GM23338 (cell line): ENCODE measurements at regions not wholly inside any gene's neighbourhood (a gene's known extent, or its start where the extent isn't known, plus 50 kb on each side); places are given as distances from the start of the nearest gene placed in this dataset.
A peak's percentile ranks its signal among the peaks of the same experiment; 100 is the strongest.

Experiments
- ATAC-seq: fragments of 200-7000 bp; cut with Tn5 transposase; 3 replicates; pipeline ENCODE4 v1.9.1; 2020
- DNase-seq: peaks from one replicate; pipeline ENCODE4 v3.0.0-alpha.2; 2015; ENCODE audit warnings: low spot score
- H2AFZ ChIP-seq: fragments of 200-600 bp; sonication (generic); 2 replicates; pipeline ENCODE4 v1.8.0; 2016; ENCODE audit warnings: antibody characterized with exemption, mild to moderate bottlenecking, moderate library complexity
- H3F3A ChIP-seq: fragments of 200-600 bp; sonication (generic); replicated peaks from 2 replicates; pipeline ENCODE4 v1.8.0; 2017; ENCODE audit warnings: antibody characterized with exemption, mixed run types, low read depth
- H3K27ac ChIP-seq: fragments of 200-600 bp; sonication (generic); 2 replicates; pipeline ENCODE4 v1.6.1; 2016; ENCODE audit warnings: low read depth
- H3K27me3 ChIP-seq: fragments of 200-600 bp; sonication (generic); 2 replicates; pipeline ENCODE4 v1.8.0; 2016; ENCODE audit warnings: mild to moderate bottlenecking, mixed run types, moderate library complexity; ENCODE audit not compliant: insufficient read depth
- H3K36me3 ChIP-seq: fragments of 200-600 bp; sonication (generic); 2 replicates; pipeline ENCODE4 v1.8.0; 2016; ENCODE audit warnings: mild to moderate bottlenecking; ENCODE audit not compliant: insufficient read depth
- H3K4me1 ChIP-seq: fragments of 200-600 bp; sonication (generic); 2 replicates; pipeline ENCODE4 v1.8.0; 2016; ENCODE audit warnings: mild to moderate bottlenecking, moderate library complexity; ENCODE audit not compliant: insufficient read depth
- H3K4me2 ChIP-seq: fragments of 200-600 bp; sonication (generic); 2 replicates; pipeline ENCODE4 v1.7.1; 2017; ENCODE audit warnings: mixed run types
- H3K4me3 ChIP-seq: fragments of 200-600 bp; sonication (generic); 2 replicates; pipeline ENCODE4 v1.6.1; 2016; ENCODE audit warnings: mixed run types
- H3K79me2 ChIP-seq: fragments of 200-600 bp; sonication (generic); replicated peaks from 2 replicates; pipeline ENCODE4 v1.8.0; 2017; ENCODE audit warnings: mild to moderate bottlenecking; ENCODE audit not compliant: insufficient read depth
- H3K9me2 ChIP-seq: fragments of 200-600 bp; sonication (generic); 2 replicates; pipeline ENCODE4 v1.8.0; 2017; ENCODE audit not compliant: insufficient read depth
- H4K20me1 ChIP-seq: fragments of 200-600 bp; sonication (generic); replicated peaks from 2 replicates; pipeline ENCODE4 v1.8.0; 2017; ENCODE audit warnings: mild to moderate bottlenecking; ENCODE audit not compliant: insufficient read depth
- H3K27ac Mint-ChIP-seq: 2 replicates; pipeline ENCODE4 v1.8.0; 2020; ENCODE audit warnings: inconsistent platforms, mild to moderate bottlenecking, moderate library complexity, mixed read lengths
- H3K27me3 Mint-ChIP-seq: 3 replicates; pipeline ENCODE4 v1.8.0; 2022; ENCODE audit warnings: low read depth, mild to moderate bottlenecking, moderate library complexity, mixed read lengths, inconsistent platforms; ENCODE audit not compliant: insufficient read depth, poor library complexity
- H3K36me3 Mint-ChIP-seq: 3 replicates; pipeline ENCODE4 v1.8.0; 2021; ENCODE audit warnings: low read depth, mild to moderate bottlenecking, inconsistent platforms, moderate library complexity, mixed read lengths
- H3K4me1 Mint-ChIP-seq: 3 replicates; pipeline ENCODE4 v1.8.0; 2020; ENCODE audit warnings: mild to moderate bottlenecking, inconsistent platforms, mixed read lengths
- H3K4me3 Mint-ChIP-seq: 3 replicates; pipeline ENCODE4 v1.8.0; 2021; ENCODE audit warnings: moderate library complexity, mild to moderate bottlenecking, inconsistent platforms, mixed read lengths
- H3K9me3 Mint-ChIP-seq: 3 replicates; pipeline ENCODE4 v1.8.0; 2020; ENCODE audit warnings: moderate library complexity, mild to moderate bottlenecking, inconsistent platforms, mixed read lengths
- CTCF ChIP-seq, 2 experiments: fragments of 200-600 bp in 1 of 2; sonication (generic) in 1 of 2; conservative IDR thresholded peaks; 2 replicates each; pipeline versions ENCODE4 v1.5.1 to v1.6.1; 2016 to 2017; ENCODE audit warnings: antibody characterized with exemption in 2 of 2, low read depth in 2 of 2, mild to moderate bottlenecking in 2 of 2, moderate library complexity in 1 of 2
- ETS1 ChIP-seq: IDR thresholded peaks from 2 replicates; pipeline ENCODE4 v1.6.1; 2016; ENCODE audit warnings: antibody characterized with exemption
- EZH2 ChIP-seq: fragments of 200-600 bp; sonication (generic); IDR thresholded peaks from one replicate; pipeline ENCODE4 v1.8.0; 2017; ENCODE audit warnings: antibody characterized with exemption, mild to moderate bottlenecking, low read depth; ENCODE audit not compliant: unreplicated experiment
- JUNB ChIP-seq: IDR thresholded peaks from one replicate; pipeline ENCODE4 v1.6.1; 2016; ENCODE audit warnings: antibody characterized with exemption; ENCODE audit not compliant: unreplicated experiment
- NANOG ChIP-seq: IDR thresholded peaks from 2 replicates; pipeline ENCODE4 v1.6.1; 2016; ENCODE audit warnings: antibody characterized with exemption, borderline replicate concordance
- POLR2AphosphoS5 ChIP-seq: IDR thresholded peaks from 2 replicates; pipeline ENCODE4 v1.6.1; 2016; ENCODE audit warnings: antibody characterized with exemption, low read depth
- REST ChIP-seq: IDR thresholded peaks from one replicate; pipeline ENCODE4 v1.6.1; 2018; ENCODE audit warnings: antibody characterized with exemption; ENCODE audit not compliant: unreplicated experiment
- STAT1 ChIP-seq: IDR thresholded peaks from one replicate; pipeline ENCODE4 v1.6.1; 2016; ENCODE audit warnings: antibody characterized with exemption; ENCODE audit not compliant: unreplicated experiment
- ZNF462 ChIP-seq: fragments of 250-450 bp; sonication (Bioruptor Pico); IDR thresholded peaks from 2 replicates; pipeline ENCODE4 v1.5.0; 2020; ENCODE audit warnings: mild to moderate bottlenecking, moderate library complexity

GRCh38 chr2:219778189-219778588 is 150.8 kb downstream of the SLC4A3 start:
- Histone ChIP-seq H3K27ac (no peak overlapping the region), H2AFZ (peak overlapping the region; percentile 89; the same call in 1 of the 2 replicates), H4K20me1 (no peaks in the 10 kb centered on the region), H3F3A (no peaks in the 10 kb centered on the region), H3K36me3 (no peaks in the 10 kb centered on the region), H3K4me1 (no peaks in the 10 kb centered on the region), H3K4me3 (no peak overlapping the region), H3K4me2 (no peak overlapping the region), H3K79me2 (no peaks in the 10 kb centered on the region), H3K9me2 (no peaks in the 10 kb centered on the region), H3K27me3 (no peaks in the 10 kb centered on the region)
- Mint-ChIP-seq H3K27me3 (peaks cover 2% of the 10 kb centered on the region), H3K9me3 (no peaks in the 10 kb centered on the region), H3K4me3 (no peak overlapping the region), H3K4me1 (no peaks in the 10 kb centered on the region), H3K36me3 (no peaks in the 10 kb centered on the region), H3K27ac (no peak overlapping the region)
- no peak for TF ChIP-seq NANOG
- TF ChIP-seq STAT1, result no peak
- no peak for TF ChIP-seq JUNB
- no peak for TF ChIP-seq ETS1
- no peak for TF ChIP-seq ZNF462 (CRISPR knock-in tag)
- TF ChIP-seq EZH2, result no peak
- no peak for TF ChIP-seq CTCF (conservative IDR thresholded peaks at IDR 0.05; ENCODE audit: low read depth in 2 of 2)
- TF ChIP-seq POLR2AphosphoS5, result no peak
- no peak for TF ChIP-seq REST
- no peak for DNase-seq
- no peak for ATAC-seq
